ENCODE measurements at regions not wholly inside any gene's neighbourhood (a gene's known extent, or its start where the extent isn't known, plus 50 kb on each side); places are given as distances from the start of the nearest gene placed in this dataset.
A peak's percentile ranks its signal among the peaks of the same experiment; 100 is the strongest.

GRCh38 chr13:86757236-86757978 lies 913.8 kb upstream of the SLITRK5 start:
- no peak for DNase-seq

GRCh38 chr13:86758116-86758515 lies 913.1 kb upstream of the SLITRK5 start:
- no peak for DNase-seq

GRCh38 chr13:86760620-86761019 lies 910.6 kb upstream of the SLITRK5 start:
- DNase-seq, result no peak

GRCh38 chr13:86765462-86765861 lies 905.7 kb upstream of the SLITRK5 start:
- no peak for DNase-seq

- DNase-seq, result no peak
Observed at GRCh38 chr13:86788616-86789015, 882.6 kb upstream of the SLITRK5 start.

GRCh38 chr13:86792153-86792651 lies 879.0 kb upstream of the SLITRK5 start:
- DNase-seq, result no peak

GRCh38 chr13:86795858-86796257 lies 875.3 kb upstream of the SLITRK5 start:
- DNase-seq, result no peak

- no peak for DNase-seq
Observed at GRCh38 chr13:86810361-86810760, 860.8 kb upstream of the SLITRK5 start.

- peak; percentile 11 for DNase-seq
Observed at GRCh38 chr13:86813198-86813597, 858.0 kb upstream of the SLITRK5 start.

GRCh38 chr13:86825410-86825809 lies 845.8 kb upstream of the SLITRK5 start:
- DNase-seq, result no peak

- DNase-seq, result no peak
Observed at GRCh38 chr13:86826232-86826631, 844.9 kb upstream of the SLITRK5 start.

- no peak for DNase-seq
Observed at GRCh38 chr13:86830046-86830445, 841.1 kb upstream of the SLITRK5 start.

- no peak for DNase-seq
Observed at GRCh38 chr13:86831084-86831483, 840.1 kb upstream of the SLITRK5 start.

- DNase-seq, result no peak
Observed at GRCh38 chr13:86838411-86839120, 832.6 kb upstream of the SLITRK5 start.

GRCh38 chr13:86839221-86839620 lies 832.0 kb upstream of the SLITRK5 start:
- DNase-seq, result no peak

GRCh38 chr13:86840250-86841191 lies 830.6 kb upstream of the SLITRK5 start:
- DNase-seq, result no peak

- no peak for DNase-seq
Observed at GRCh38 chr13:86841264-86841663, 829.9 kb upstream of the SLITRK5 start.

- no peak for DNase-seq
Observed at GRCh38 chr13:86846501-86846900, 824.7 kb upstream of the SLITRK5 start.

- DNase-seq, result no peak
Observed at GRCh38 chr13:86848716-86849115, 822.5 kb upstream of the SLITRK5 start.

GRCh38 chr13:86856991-86857390 lies 814.2 kb upstream of the SLITRK5 start:
- no peak for DNase-seq

GRCh38 chr13:86858216-86858615 lies 813.0 kb upstream of the SLITRK5 start:
- no peak for DNase-seq

GRCh38 chr13:86862137-86862536 lies 809.0 kb upstream of the SLITRK5 start:
- no peak for DNase-seq

- no peak for DNase-seq
Observed at GRCh38 chr13:86864376-86864775, 806.8 kb upstream of the SLITRK5 start.

Data from NCI-H524 treated with DMSO at 0.1 percent for 48 hours (cell line).